HG03103 (cell line): ENCODE measurements at regions not wholly inside any gene's neighbourhood (a gene's known extent, or its start where the extent isn't known, plus 50 kb on each side); places are given as distances from the start of the nearest gene placed in this dataset.

Source experiments
- ATAC-seq: cut with Tn5 transposase; IDR thresholded peaks from one replicate; pipeline ENCODE4 v1.9.1; 2021; ENCODE audit warnings: low read depth; ENCODE audit not compliant: unreplicated experiment

- ATAC-seq, result no peak
Observed at GRCh38 chr11:80451105-80451504, 1010.3 kb upstream of the TENM4 start.

GRCh38 chr11:80448709-80449108 is 1007.9 kb upstream of the TENM4 start:
- no peak for ATAC-seq

DNA sequence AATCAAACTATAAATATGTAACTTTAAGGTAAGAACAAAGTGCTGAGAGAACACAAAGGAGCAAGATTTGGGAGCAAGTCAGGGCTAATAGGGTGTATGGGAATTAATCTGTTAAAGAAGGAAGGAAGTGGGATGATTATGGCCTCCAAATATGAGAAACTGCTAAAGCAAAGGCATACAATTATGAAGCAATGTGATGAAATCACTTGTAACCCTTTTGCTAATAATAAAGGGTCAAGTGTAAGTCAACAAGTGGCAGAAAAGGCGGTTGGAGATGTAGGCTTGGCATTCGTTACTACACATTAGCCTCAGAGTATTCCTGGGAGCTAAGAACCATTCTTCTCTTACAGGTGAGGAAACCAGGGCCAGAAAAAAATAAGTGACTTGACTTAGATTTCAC is 1002.3 kb upstream of the TENM4 start:
- no peak for ATAC-seq

DNA sequence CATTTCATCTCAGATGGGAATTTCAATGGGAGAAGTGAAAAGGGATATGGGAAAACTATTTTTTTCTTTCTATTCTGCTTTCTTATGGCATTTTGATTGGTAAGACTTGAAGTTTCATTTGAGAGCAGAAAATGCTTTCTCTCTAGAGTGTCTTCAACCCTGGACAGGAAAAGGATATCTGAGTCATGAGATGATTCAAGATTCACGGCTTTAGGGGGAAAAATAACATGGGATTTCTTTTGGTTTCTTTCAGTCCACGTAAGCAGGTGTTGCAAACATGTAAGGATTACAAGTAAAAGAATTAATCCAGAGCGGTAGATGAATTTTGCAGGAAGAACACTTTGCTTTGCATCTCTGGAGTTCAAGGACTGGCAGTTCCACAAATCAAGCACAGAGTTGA is 1001.0 kb upstream of the TENM4 start:
- ATAC-seq, result no peak

DNA sequence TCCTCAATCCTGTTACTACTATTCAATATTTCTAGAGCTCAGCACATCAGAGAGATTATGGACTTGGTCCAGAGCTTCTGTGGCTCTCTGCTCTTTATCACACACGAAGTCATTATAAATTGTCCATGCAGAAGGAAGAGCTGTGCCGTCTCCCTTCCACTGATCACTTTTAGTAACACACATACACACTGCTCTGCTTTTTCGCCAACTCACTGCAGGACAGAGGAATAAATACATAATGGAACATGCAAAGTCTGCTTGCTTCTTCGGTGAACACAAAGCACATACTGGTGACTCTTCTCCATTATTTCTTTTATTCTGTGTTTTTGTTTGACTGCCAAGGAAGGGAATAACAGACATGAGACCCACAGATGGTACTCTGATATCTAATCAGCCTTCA is 1000.0 kb upstream of the TENM4 start:
- ATAC-seq, result no peak

DNA sequence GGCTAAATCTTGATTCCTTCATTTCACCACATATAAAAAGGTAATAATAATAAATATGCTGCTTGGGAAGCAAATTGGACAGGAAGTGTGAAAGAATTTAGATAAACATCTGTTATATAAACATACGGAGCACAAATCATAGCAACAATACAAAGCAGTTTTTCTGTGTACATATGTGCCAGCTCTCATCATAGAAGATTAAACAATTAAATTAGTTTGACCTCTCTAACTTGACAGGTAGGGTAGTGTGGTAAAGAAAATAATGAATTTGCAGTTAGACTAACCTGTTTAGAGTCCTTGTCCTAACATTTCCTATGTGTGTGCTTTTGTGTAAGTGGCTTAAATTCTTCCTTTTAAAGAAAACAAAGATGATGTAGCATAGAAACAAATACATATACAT is 995.7 kb upstream of the TENM4 start:
- no peak for ATAC-seq

DNA sequence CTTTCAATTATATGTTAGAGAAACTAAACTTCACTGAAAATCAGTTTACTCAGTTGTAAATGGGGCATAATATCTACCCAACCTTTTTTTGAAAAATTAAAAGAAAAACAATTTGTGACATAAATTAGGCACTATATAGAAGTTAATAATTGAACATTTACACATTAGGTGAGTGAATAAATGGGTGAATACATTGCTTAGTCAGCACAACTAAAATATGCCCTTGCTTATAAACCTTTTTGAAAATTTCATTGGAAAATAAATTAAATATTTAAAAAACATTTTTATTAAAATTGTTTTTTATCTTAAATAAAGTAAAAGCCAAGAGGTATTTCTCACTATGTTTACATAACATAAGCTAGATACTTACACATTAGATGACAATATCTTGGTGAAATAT is 994.5 kb upstream of the TENM4 start:
- no peak for ATAC-seq

GRCh38 chr11:80432057-80432456 is 991.2 kb upstream of the TENM4 start:
- ATAC-seq, result no peak

GRCh38 chr11:80424012-80424695 is 983.3 kb upstream of the TENM4 start:
- no peak for ATAC-seq

GRCh38 chr11:80420374-80420773 is 979.5 kb upstream of the TENM4 start:
- ATAC-seq, result no peak

GRCh38 chr11:80417681-80418080 is 976.9 kb upstream of the TENM4 start:
- no peak for ATAC-seq

DNA sequence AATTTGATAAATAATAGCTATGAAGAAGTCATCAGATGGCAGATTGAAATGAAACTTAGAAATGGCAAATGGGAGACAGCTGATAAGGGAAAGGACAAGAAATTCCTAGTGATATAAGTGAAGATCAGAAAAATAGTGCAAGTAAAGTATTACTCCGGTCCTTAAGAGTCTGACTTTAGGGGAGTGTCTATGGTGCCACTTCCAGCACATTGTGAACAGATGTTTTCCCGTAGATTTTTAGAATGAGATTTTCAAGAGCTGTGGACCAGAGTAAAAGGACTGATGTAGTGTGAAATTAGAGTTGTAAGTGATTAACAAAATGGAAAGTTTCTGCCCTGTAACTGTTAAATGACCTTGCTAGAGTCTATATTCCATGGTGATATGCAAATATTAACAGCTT is 974.8 kb upstream of the TENM4 start:
- ATAC-seq, result no peak

- ATAC-seq, result no peak
Observed at GRCh38 chr11:80414181-80415165, 973.6 kb upstream of the TENM4 start.

DNA sequence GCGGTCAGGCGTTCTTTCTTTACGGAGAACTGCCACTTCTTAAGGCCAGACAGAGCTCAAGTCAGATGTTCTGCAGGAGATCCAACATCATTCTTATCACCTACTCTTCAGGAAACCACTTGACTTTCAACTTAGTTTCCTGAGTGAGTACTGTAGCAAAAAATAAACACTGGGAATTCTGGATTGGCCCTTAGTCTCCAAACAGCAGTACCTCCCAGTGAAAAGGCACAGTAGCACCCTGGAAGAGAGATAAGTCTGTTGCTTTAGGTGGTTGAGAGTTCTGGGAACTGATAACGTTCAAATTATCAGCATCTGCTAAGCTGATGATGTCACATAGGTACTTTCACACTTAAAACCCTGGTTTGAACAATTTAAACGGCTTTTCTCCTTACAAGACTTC is 971.8 kb upstream of the TENM4 start:
- no peak for ATAC-seq

- ATAC-seq, result no peak
Observed at GRCh38 chr11:80393210-80393609, 952.4 kb upstream of the TENM4 start.

GRCh38 chr11:80390505-80390904 is 949.7 kb upstream of the TENM4 start:
- no peak for ATAC-seq

DNA sequence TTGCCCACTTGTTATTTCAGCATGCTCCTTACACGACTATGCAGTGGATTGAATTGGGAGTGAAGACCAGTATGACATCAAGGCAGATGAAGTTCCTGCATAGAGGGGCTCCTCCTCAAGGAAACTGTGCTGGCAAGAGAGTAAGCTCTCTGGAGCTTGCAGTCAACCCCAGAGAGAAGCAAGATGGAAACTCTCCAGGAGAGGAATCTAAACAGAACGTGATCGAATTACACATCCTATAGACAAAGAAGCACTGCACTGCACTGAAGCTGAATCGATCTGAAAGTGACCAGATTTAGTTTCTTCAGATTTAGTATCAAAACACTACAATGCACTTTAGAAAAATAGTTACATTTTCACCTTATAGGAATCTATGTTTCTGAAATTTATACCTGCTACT is 947.7 kb upstream of the TENM4 start:
- ATAC-seq, result no peak

DNA sequence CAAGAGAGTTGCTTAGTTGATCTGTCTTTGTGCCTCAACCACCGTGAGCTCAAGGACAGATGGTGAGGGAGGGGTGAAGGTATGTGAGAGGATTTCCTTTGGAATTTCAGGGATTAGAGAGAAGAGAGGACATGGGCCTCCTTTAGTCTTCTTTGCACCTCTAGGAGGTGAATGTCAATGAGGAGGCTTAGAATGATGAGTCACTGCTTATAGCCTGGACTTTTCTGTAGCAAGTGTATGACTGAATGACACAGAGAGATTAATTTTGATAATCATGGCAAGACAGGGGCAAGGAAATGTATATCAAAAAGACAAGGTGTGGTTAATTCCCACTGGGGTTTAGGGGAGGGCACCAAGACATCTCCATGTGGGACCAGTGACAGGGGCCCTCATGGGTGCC is 947.3 kb upstream of the TENM4 start:
- ATAC-seq, result no peak

DNA sequence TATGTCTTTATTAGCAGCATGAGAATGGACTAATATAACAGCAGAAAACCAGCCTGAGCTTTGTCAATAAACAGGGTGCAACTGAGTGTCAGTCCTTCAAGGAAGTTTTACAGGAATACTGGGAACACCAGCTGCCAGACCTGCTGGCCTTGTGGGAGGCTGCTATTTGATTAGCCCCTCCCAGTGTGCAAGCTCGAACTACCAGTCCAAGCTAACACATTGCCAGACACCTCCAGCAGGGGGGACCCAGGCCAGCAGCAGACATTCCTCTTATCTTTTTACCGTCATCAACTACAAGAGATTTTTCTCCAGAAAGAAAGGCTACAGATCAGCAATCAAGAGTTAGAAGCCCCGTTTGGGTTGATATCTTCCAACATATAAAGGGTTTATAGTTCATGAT is 942.8 kb upstream of the TENM4 start:
- no peak for ATAC-seq

DNA sequence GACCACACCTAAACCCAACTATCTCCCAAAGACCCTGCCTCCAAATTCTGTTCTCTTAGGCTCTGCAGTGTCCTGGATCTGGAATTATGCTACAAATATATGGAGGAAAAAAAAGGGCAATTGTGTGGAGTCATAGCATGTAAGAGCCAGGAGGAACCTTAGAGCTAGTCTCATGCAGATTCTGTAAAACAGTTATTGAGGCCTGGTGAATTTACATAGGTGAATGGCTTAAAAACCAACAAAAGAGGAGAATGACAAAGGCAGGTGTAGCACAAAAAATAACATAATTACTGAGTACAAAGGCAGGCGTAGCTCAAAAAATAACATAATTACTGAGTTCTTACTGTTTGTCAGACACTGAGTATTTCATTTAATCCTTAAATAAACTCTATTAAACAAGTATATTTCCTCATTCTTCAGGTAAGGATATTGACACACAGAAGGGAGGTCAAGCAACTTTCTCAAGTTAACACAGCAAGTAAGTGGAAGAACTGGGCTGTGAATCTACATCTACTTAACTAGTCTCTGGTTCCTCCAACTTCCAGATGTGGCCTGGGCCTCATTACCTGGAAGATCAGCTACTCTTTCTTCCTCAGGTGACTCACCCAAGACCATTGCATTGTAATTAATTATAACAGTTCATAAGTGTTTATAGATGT is 938.9 kb upstream of the TENM4 start:
- no peak for ATAC-seq

DNA sequence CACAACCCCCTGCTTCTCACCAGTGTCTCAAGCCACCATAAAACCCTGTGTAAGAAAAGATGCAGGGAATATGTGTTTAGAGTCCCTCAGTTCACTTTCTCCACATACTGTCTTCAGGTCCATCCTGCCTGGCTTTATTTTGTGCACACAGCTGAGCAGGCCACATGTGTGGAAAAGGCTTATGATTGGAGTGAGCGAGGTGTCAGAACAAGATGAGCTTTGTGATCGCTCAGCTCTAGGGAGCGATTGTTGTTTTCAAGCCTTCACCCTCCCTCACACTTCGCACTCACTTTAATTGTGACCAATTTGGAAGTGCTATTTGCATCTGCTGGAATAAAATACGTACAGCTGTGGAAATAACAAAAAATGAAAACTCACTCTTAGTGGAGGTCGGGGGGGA is 931.1 kb upstream of the TENM4 start:
- ATAC-seq, result no peak
